Stomach (tissue), 4 donors: ENCODE measurements at regions not wholly inside any gene's neighbourhood (a gene's known extent, or its start where the extent isn't known, plus 50 kb on each side); places are given as distances from the start of the nearest gene placed in this dataset.

ENCODE experiments used
- CTCF ChIP-seq, 7 experiments: fragments of 450-650 bp in 4 of 7; fragments of 200-600 bp in 3 of 7; sonication (generic) in 3 of 7; IDR thresholded peaks; one replicate each; pipeline ENCODE4 v1.5.1; 2016 to 2019; ENCODE audit warnings: antibody characterized with exemption in 7 of 7, control low read depth in 2 of 7, mild to moderate bottlenecking in 1 of 7
- POLR2A ChIP-seq, 4 donors: fragments of 450-650 bp; IDR thresholded peaks; one replicate each; pipeline ENCODE4 v1.6.1; 2016; ENCODE audit warnings: antibody characterized with exemption in 4 of 4, control low read depth in 2 of 4, mild to moderate bottlenecking in 1 of 4, moderate library complexity in 1 of 4

GRCh38 chr3:81967393-81967792 is 205.9 kb upstream of the GBE1 start:
- no peak for TF ChIP-seq CTCF (IDR thresholded peaks at IDR 0.05)
- no peak for TF ChIP-seq POLR2A (IDR thresholded peaks at IDR 0.05)
